ENCODE measurements at regions not wholly inside any gene's neighbourhood (a gene's known extent, or its start where the extent isn't known, plus 50 kb on each side); places are given as distances from the start of the nearest gene placed in this dataset.

- Histone ChIP-seq H3K36me3 (replicated peaks in 1 of 2; ENCODE audit: control insufficient read depth in 1 of 2, insufficient read depth in 2 of 2, low read length in 1 of 2) (no peaks in the 10 kb centered on the region), H3K27me3 (ENCODE audit: insufficient read depth) (no peaks in the 10 kb centered on the region), H3F3A (replicated peaks; ENCODE audit: insufficient read depth) (no peaks in the 10 kb centered on the region), H3K4me1 (ENCODE audit: control insufficient read depth in 1 of 2, insufficient read depth in 2 of 2, low read depth in 1 of 2, low read length in 1 of 2) (peaks cover 0 to 16% of the 10 kb centered on the region in 2 experiments; a peak in 2 of 4 replicates), H3K4me2 (no peak overlapping the region), H3K9ac (no peak overlapping the region), H3K79me2 (ENCODE audit: insufficient read depth) (no peaks in the 10 kb centered on the region), H2AFZ (ENCODE audit: low read depth) (no peak overlapping the region), H3K27ac (ENCODE audit: low read depth in 2 of 2, low read length in 1 of 2) (no peak overlapping the region), H3K9me2 (no peaks in the 10 kb centered on the region), H4K20me1 (ENCODE audit: insufficient read depth) (no peaks in the 10 kb centered on the region), H3K9me3 (no peaks in the 10 kb centered on the region), H3K4me3 (ENCODE audit: low read depth in 2 of 2, low read length in 1 of 2) (no peak overlapping the region)
- ChIA-PET CTCF (interaction anchor here (2.4 kb wide), 1 partner anchor 346 kb away, joined by 18 read pairs; no protein-coding TSS in a partner anchor), POLR2A (no interaction called here)
- no peak for DNase-seq
- TF ChIP-seq USF2 (IDR thresholded peaks at IDR 0.05; ENCODE audit: borderline replicate concordance, low read depth, low read length) (no peak), RFX5 (IDR thresholded peaks at IDR 0.05; ENCODE audit: low read length) (no peak), TCF12 (IDR thresholded peaks at IDR 0.05) (no peak)
Observed at GRCh38 chr6:82617648-82618047, 254.0 kb downstream of the TPBG start.

GRCh38 chr6:82619573-82619972, 256.0 kb downstream of the TPBG start:
- H2AFZ ChIP-seq (ENCODE audit: low read depth) = no peak overlapping the region
- no peak overlapping the region for H3K4me2 ChIP-seq
- no peaks in the 10 kb centered on the region for H3K9me3 ChIP-seq
- no peak for TF ChIP-seq TAF1 (IDR thresholded peaks at IDR 0.05; ENCODE audit: borderline replicate concordance, low read depth, low read length)
- H3K36me3 ChIP-seq (replicated peaks in 1 of 2; ENCODE audit: control insufficient read depth in 1 of 2, insufficient read depth in 2 of 2, low read length in 1 of 2) = no peaks in the 10 kb centered on the region
- ChIA-PET POLR2A (no interaction called here), CTCF (no interaction called here)
- no peak overlapping the region for H3K9ac ChIP-seq
- H3K27ac ChIP-seq (ENCODE audit: low read depth in 2 of 2, low read length in 1 of 2) = no peak overlapping the region
- H3K4me1 ChIP-seq (ENCODE audit: control insufficient read depth in 1 of 2, insufficient read depth in 2 of 2, low read depth in 1 of 2, low read length in 1 of 2) = peaks cover 0 to 16% of the 10 kb centered on the region in 2 experiments; a peak in 2 of 4 replicates
- DNase-seq = no peak
- H4K20me1 ChIP-seq (ENCODE audit: insufficient read depth) = no peaks in the 10 kb centered on the region
- no peaks in the 10 kb centered on the region for H3K27me3 ChIP-seq (ENCODE audit: insufficient read depth)
- H3K4me3 ChIP-seq (ENCODE audit: low read depth in 2 of 2, low read length in 1 of 2) = no peak overlapping the region
- H3K9me2 ChIP-seq = no peaks in the 10 kb centered on the region
- H3K79me2 ChIP-seq (ENCODE audit: insufficient read depth) = no peaks in the 10 kb centered on the region
- no peaks in the 10 kb centered on the region for H3F3A ChIP-seq (replicated peaks; ENCODE audit: insufficient read depth)

- Histone ChIP-seq H2AFZ (ENCODE audit: low read depth) (no peak overlapping the region), H3K9ac (no peak overlapping the region), H3K4me1 (ENCODE audit: control insufficient read depth in 1 of 2, insufficient read depth in 2 of 2, low read depth in 1 of 2, low read length in 1 of 2) (no peaks in the 10 kb centered on the region; a peak in 1 of 4 replicates), H4K20me1 (ENCODE audit: insufficient read depth) (no peaks in the 10 kb centered on the region), H3F3A (replicated peaks; ENCODE audit: insufficient read depth) (no peaks in the 10 kb centered on the region), H3K79me2 (ENCODE audit: insufficient read depth) (no peaks in the 10 kb centered on the region), H3K36me3 (replicated peaks in 1 of 2; ENCODE audit: control insufficient read depth in 1 of 2, insufficient read depth in 2 of 2, low read length in 1 of 2) (no peaks in the 10 kb centered on the region), H3K27me3 (ENCODE audit: insufficient read depth) (no peaks in the 10 kb centered on the region), H3K9me2 (no peaks in the 10 kb centered on the region), H3K27ac (ENCODE audit: low read depth in 2 of 2, low read length in 1 of 2) (no peak overlapping the region), H3K4me2 (no peak overlapping the region), H3K4me3 (ENCODE audit: low read depth in 2 of 2, low read length in 1 of 2) (no peak overlapping the region), H3K9me3 (no peaks in the 10 kb centered on the region)
- ChIA-PET CTCF (no interaction called here), POLR2A (no interaction called here)
- TF ChIP-seq SMC3 (IDR thresholded peaks at IDR 0.05; ENCODE audit: low read depth, low read length) (no peak), USF1 (IDR thresholded peaks at IDR 0.05; ENCODE audit: borderline replicate concordance, low read depth) (no peak), REST (IDR thresholded peaks at IDR 0.05; ENCODE audit: low read depth, low read length) (no peak), SIN3A (IDR thresholded peaks at IDR 0.05; ENCODE audit: borderline replicate concordance, low read depth, low read length) (no peak), YY1 (IDR thresholded peaks at IDR 0.05; ENCODE audit: low read depth) (no peak)
- DNase-seq = no peak
Observed at GRCh38 chr6:82622461-82622860, 258.8 kb downstream of the TPBG start.

Data from SK-N-SH (cell line).